ENCODE measurements at regions not wholly inside any gene's neighbourhood (a gene's known extent, or its start where the extent isn't known, plus 50 kb on each side); places are given as distances from the start of the nearest gene placed in this dataset.
"Not testable (repeated sequence)": the region's sequence is repeated elsewhere in the genome, so short reads cannot be mapped to it uniquely, and the experiment has no call there.

GRCh38 chr1:172837816-172838679 is 179.1 kb downstream of the FASLG start:
- DNase-seq (ENCODE audit: low spot score) = no peak

- no peak for DNase-seq (ENCODE audit: low spot score)
Measured at GRCh38 chr1:172838680-172839313, 179.9 kb downstream of the FASLG start.

GRCh38 chr1:172839639-172840038 is 180.7 kb downstream of the FASLG start:
- DNase-seq (ENCODE audit: low spot score) = not testable (repeated sequence)

GRCh38 chr1:172843444-172843843 is 184.5 kb downstream of the FASLG start:
- DNase-seq (ENCODE audit: low spot score) = no peak

DNA sequence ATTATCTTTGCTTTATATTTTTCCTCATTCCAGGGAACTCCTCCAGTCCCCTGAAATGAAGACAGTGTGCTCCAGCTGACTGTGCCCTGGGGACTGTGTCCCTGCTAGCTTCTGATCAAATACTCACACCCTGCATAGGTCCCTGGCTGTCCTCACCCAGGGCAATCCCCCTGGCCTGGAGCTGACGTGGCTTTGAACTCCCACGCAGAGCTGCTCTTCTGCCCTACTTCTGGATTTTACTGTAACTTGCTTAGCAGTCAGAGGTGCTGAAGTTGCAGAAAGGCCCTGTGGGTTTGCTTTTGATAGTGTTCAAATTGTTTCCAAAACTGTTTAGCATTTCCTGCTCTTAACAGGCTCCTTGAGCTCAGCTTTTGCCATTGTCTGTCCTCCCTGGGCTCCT is 186.5 kb downstream of the FASLG start:
- DNase-seq (ENCODE audit: low spot score) = no peak

DNA sequence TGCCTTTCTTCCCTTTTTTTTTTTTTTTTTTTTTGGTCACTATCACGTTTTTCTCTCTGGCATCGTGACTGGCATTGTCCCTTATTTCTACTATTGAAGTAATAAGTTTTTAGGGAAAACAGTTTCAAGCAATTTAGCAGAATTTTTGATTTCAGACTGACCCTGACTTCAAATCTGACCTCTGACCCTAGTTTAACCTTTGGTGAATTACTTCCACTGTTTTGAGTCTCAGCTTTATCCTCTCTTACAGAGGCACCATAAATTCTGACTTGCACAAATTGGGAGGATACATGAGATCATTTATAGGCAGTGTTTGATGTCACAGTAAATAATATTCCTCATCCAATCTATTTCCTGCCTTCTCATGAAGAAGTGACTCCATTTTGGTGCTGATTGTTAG is 187.0 kb downstream of the FASLG start:
- DNase-seq (ENCODE audit: low spot score) = no peak

DNA sequence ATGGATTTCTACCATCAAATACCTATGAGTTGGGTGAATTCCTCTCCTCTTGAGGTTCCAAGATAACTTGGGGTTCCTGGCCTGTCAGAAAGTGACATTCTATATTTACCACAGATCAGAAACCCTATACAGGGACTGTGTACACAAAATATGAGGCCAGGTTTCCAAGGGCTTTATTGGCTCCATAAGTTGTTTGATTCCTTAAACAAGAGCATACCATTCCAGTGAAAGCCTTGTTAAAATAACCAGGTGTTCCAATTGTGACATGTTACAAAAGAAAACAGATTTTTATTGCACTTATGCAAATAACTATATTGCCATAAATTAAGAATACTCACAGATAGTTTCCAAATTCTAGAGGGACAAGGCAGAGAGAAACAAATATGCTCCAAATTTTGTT is 188.9 kb downstream of the FASLG start:
- DNase-seq (ENCODE audit: low spot score) = not testable (repeated sequence)

DNA sequence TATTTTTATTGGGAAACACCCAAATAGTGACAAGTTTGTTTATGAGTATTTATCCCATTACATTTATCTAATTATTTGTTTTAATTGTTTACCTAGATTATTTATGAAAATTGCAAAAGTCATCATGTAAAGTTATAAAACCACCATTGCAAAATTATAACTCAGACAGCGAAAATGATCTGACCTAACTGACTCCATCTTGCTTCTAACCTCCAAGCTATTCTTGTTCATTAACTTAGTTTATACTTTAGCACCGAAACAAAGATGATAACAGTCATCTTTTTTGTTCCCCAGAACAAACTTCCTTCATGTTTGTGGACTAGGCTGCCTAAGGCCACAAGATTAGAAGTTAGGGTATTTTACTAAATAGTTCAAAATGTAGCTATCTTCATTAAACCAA is 190.8 kb downstream of the FASLG start:
- DNase-seq (ENCODE audit: low spot score) = no peak

GRCh38 chr1:172851077-172851476 is 192.2 kb downstream of the FASLG start:
- DNase-seq (ENCODE audit: low spot score) = no peak

- no peak for DNase-seq (ENCODE audit: low spot score)
Measured at GRCh38 chr1:172851856-172852255, 193.0 kb downstream of the FASLG start.

DNA sequence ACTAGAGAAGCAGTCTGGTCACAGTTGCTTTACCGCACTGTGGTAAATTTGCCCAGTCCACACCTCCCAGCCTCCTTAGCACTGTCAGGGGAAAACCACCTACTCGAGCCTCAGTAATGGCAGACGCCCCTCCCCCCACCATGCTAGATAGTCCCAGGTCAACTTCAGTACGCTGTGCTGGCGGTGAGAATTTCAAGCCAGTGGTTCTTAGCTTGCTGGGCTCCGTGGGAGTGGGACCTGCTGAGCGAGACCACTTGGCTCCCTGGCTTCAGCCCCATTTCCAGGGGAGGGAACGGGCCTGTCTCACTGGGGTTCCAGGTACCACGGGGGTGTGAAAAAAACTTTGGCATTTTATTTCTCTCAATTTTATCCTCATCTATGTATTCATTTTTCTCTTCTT is 194.8 kb downstream of the TNFSF18 start:
- DNase-seq (ENCODE audit: low spot score) = not testable (repeated sequence)

- no peak for DNase-seq (ENCODE audit: low spot score)
Measured at GRCh38 chr1:172863031-172863430, 187.7 kb downstream of the TNFSF18 start.

DNA sequence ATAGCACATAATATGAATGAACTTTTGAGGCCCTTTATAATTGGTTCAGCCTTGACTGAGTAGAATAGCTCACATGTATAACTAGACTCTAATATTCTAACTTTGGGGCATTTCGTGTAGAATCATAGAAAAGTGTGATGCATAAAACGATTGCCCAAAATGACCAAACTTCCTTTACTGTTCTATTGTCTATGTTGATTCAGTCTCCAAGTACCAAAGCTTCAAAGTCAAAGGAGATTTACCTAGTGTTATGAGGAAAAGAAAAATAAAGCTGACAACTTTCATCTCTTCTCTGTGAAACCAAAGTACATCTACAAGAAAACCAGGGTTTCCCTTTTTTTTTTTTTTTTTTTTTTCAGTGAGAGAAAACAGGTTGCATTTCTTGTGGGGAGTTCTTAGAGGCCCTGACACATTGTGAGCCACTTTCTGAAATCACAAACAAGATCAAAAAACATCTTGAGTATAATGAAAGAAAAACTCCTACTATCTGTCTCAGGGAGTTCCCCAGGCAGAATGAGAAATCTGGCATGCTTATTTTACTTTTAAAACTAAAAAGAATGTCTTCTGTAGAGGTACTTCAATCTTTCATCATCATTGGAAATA is 183.4 kb downstream of the TNFSF18 start:
- no peak for DNase-seq (ENCODE audit: low spot score)

- peak; percentile 14 for DNase-seq (ENCODE audit: low spot score)
Measured at GRCh38 chr1:172870901-172871606, 179.7 kb downstream of the TNFSF18 start.

- DNase-seq (ENCODE audit: low spot score) = no peak
Measured at GRCh38 chr1:172874950-172875349, 175.8 kb downstream of the TNFSF18 start.

GRCh38 chr1:172875892-172876291 is 174.8 kb downstream of the TNFSF18 start:
- DNase-seq (ENCODE audit: low spot score) = no peak

DNA sequence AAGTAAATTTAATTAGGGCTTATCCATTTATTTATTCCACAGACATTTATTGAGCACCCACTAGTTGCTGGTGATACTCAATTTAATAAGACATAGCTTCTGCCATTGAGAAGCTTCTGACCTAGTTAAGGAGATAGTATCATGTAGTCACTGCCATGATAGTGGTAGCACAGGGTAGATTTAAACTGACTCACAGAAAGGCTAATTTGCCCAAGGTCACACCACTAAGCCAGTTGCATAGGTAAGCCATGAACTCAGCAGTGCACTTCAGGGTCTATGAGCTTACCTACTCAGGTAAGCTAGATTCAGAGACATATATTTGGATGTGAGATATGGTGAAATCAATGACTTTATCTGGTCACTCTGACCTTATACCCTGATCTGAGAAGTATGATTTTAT is 168.4 kb downstream of the TNFSF18 start:
- no peak for DNase-seq (ENCODE audit: low spot score)

GRCh38 chr1:172882791-172883386 is 167.9 kb downstream of the TNFSF18 start:
- DNase-seq (ENCODE audit: low spot score) = no peak

DNA sequence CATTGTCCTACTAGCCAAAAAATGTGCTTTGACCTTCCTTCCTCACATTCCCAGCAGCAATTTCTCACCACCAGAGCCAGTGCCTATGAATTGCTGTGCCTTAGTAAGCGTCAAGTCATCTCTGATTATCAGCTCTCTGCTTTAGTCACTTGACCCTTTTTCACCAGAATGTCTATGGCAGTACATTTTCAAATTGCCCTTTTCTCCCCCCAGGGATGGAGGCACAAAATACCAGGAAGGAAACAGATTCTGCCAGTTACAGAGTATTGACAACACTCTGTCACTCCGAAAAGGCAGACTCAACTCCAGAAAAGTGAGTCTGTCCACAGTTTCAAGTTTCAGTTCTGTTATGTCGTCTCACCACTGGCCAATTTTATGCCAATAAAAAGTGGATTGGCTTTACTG is 167.4 kb downstream of the TNFSF18 start:
- DNase-seq (ENCODE audit: low spot score) = no peak

GRCh38 chr1:172883844-172884243 is 166.9 kb downstream of the TNFSF18 start:
- no peak for DNase-seq (ENCODE audit: low spot score)

DNA sequence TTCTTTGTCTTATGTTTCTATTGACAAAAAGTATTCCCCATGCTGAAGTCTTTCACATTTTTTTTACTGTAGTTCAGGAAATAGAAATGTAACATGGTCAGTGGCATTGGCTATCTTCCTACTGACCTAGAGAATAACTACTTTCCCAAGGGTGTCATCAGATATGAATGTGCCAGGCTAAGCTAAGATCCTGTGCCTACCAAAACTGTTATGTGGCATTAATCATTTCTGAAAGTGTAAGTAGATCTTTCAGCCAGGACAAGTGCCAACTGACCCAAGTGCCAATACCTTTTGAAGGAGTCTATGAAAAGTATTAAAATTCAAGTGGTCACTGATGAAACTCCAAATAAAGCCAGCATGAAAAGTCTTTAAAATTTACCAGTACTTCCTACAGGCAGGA is 165.3 kb downstream of the TNFSF18 start:
- DNase-seq (ENCODE audit: low spot score) = peak; percentile 29

DNA sequence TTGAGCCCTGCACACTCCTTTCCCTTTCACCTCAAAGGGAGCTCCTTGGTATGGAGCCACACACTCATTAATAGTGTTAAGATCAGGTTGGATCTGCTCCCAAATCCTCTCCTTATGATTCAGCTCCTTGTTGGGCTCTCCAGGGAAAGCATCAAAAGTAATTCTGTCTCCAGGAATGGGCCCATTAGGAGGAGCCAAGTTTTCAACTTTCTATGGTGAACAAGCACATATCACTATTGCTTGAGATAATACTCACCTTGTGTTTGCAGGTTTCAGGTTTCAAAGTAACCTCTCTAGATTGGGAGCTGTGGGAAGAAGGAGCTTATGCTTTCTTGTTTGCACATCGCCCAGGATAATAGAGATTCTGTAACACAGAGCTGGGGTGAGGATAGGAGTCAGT is 164.8 kb downstream of the TNFSF18 start:
- DNase-seq (ENCODE audit: low spot score) = no peak

All from AG08395 (cell line).